ENCODE measurements at regions not wholly inside any gene's neighbourhood (a gene's known extent, or its start where the extent isn't known, plus 50 kb on each side); places are given as distances from the start of the nearest gene placed in this dataset.

DNA sequence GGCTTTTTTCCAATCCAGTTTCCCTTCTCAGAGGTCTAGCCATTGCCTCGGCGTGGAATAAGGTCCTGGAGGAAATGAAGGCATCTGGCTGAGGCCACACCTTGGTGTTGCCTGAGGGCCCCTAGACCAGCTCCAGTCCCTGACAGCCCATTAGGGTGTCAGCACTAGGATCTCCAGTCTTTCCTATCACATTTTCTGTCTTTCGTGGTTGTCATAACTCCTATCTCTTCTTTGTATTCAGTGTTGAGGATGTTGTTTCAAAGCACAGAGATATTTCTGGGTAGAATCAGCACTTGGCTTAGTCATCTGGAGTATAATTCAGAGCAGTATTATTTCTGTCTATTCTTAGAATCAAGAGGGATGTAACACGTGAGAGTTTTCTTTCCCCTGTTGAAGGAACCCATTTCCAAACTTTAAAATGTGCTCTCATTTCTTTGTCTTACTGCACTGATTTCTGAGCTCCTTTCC lies 844.3 kb downstream of the KCNT2 start:
- Histone ChIP-seq H3K79me2 (ENCODE audit: low read depth) (no peaks in the 10 kb centered on the region), H3K36me3 (no peaks in the 10 kb centered on the region), H3K4me1 (no peaks in the 10 kb centered on the region), H3K4me3 (no peak overlapping the region), H3F3A (ENCODE audit: low read depth) (no peaks in the 10 kb centered on the region), H3K27ac (no peak overlapping the region), H3K9me3 (ENCODE audit: low read depth) (no peaks in the 10 kb centered on the region), H2AFZ (replicated peaks) (peak overlapping the region; percentile 67), H3K4me2 (no peak overlapping the region), H4K20me1 (ENCODE audit: low read depth) (no peaks in the 10 kb centered on the region), H3K9ac (no peak overlapping the region), H3K27me3 (no peaks in the 10 kb centered on the region)
- Mint-ChIP-seq H3K27ac (no peak overlapping the region), H3K4me3 (no peak overlapping the region), H3K27me3 (ENCODE audit: insufficient read depth, low read depth) (no peaks in the 10 kb centered on the region), H3K9me3 (no peaks in the 10 kb centered on the region), H3K4me1 (no peaks in the 10 kb centered on the region), H3K36me3 (no peaks in the 10 kb centered on the region)
- DNase-seq (ENCODE audit: low spot score) = no peak
- TF ChIP-seq, protein P1, sequence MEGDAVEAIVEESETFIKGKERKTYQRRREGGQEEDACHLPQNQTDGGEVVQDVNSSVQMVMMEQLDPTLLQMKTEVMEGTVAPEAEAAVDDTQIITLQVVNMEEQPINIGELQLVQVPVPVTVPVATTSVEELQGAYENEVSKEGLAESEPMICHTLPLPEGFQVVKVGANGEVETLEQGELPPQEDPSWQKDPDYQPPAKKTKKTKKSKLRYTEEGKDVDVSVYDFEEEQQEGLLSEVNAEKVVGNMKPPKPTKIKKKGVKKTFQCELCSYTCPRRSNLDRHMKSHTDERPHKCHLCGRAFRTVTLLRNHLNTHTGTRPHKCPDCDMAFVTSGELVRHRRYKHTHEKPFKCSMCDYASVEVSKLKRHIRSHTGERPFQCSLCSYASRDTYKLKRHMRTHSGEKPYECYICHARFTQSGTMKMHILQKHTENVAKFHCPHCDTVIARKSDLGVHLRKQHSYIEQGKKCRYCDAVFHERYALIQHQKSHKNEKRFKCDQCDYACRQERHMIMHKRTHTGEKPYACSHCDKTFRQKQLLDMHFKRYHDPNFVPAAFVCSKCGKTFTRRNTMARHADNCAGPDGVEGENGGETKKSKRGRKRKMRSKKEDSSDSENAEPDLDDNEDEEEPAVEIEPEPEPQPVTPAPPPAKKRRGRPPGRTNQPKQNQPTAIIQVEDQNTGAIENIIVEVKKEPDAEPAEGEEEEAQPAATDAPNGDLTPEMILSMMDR (IDR thresholded peaks at IDR 0.05) = no peak
- no peak for TF ChIP-seq EZH2phosphoT487 (IDR thresholded peaks at IDR 0.05)
- no peak for TF ChIP-seq EZH2 (IDR thresholded peaks at IDR 0.05)

DNA sequence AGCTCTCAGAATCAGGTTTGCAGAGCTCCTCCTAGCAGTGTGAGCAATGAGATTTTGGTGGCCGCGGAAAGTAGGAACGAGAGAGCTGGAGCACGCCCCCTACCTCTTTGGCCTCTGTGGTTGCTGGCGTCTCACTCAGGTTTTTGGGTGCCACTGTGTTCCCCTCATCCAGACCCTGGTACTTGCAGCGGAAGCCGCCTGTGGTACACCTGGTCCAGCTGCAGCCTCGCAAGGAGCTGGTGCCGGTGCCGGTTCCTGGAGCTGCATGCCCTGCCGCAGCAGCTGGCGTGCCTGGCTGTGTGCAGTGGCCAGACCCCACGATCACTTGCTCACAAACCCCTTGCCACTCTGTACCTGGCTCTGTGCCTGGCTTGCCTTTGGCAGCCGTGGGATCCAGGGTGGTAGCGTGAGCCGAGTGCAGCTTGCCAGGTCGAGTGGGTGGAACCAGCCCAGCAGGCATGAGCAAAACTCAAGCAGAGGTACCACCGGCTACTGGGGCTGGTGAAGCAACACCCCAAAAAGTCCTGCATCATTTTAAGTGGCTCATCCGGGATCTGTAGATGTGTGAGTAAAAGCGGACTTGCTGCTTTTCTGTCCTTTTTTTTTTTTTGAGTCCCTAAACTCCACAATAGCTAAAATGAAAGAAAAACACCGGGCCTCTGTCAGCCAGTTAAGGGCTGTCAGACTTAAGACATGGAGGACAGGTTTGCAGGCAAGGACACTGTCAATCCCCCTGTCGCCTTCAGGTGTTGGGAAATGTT lies 844.9 kb downstream of the KCNT2 start:
- no peak overlapping the region for H3K9ac ChIP-seq

DNA sequence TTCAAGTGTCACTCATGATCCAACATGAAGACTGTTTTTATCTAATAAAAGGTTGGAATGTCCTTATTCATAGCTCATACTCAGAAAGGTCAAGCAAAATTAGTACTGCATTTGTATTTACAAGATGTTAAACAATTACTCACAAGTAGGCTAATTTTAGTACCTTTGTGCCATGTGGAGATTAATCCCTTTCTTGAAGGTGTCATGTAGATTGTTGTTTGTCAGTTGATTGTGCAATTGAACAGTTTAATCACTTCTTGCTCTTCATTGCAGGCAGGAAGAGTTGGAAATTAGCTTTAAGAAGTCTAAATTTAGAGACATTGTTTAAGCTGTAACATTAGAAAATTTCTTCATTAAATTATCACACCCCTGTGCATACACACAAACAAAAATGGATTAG lies 847.1 kb downstream of the KCNT2 start:
- Histone ChIP-seq H3K4me2 (no peak overlapping the region), H3K9me3 (ENCODE audit: low read depth) (no peaks in the 10 kb centered on the region), H3K36me3 (no peaks in the 10 kb centered on the region), H3F3A (ENCODE audit: low read depth) (no peaks in the 10 kb centered on the region), H3K9ac (no peak overlapping the region), H4K20me1 (ENCODE audit: low read depth) (no peaks in the 10 kb centered on the region), H3K27me3 (no peaks in the 10 kb centered on the region), H2AFZ (replicated peaks) (no peak overlapping the region), H3K4me1 (no peaks in the 10 kb centered on the region), H3K27ac (no peak overlapping the region), H3K79me2 (ENCODE audit: low read depth) (no peaks in the 10 kb centered on the region), H3K4me3 (no peak overlapping the region)
- TF ChIP-seq, protein P1 (IDR thresholded peaks at IDR 0.05) = no peak
- no peak for TF ChIP-seq EZH2 (IDR thresholded peaks at IDR 0.05)
- no peak for TF ChIP-seq EZH2phosphoT487 (IDR thresholded peaks at IDR 0.05)
- Mint-ChIP-seq H3K27me3 (ENCODE audit: insufficient read depth, low read depth) (no peaks in the 10 kb centered on the region), H3K9me3 (no peaks in the 10 kb centered on the region), H3K4me3 (no peak overlapping the region), H3K4me1 (no peaks in the 10 kb centered on the region), H3K36me3 (no peaks in the 10 kb centered on the region), H3K27ac (no peak overlapping the region)
- no peak for DNase-seq (ENCODE audit: low spot score)

More for the DNA sequence above, 844.9 kb downstream of the KCNT2 start:
- H3K4me1 ChIP-seq = no peaks in the 10 kb centered on the region
- no peak overlapping the region for H3K4me3 ChIP-seq
- Mint-ChIP-seq H3K27me3 (ENCODE audit: insufficient read depth, low read depth) (no peaks in the 10 kb centered on the region), H3K36me3 (no peaks in the 10 kb centered on the region), H3K27ac (no peak overlapping the region), H3K4me3 (no peak overlapping the region), H3K9me3 (no peaks in the 10 kb centered on the region), H3K4me1 (no peaks in the 10 kb centered on the region)
- H3K27ac ChIP-seq = no peak overlapping the region
- H3F3A ChIP-seq (ENCODE audit: low read depth) = no peaks in the 10 kb centered on the region
- no peak for DNase-seq (ENCODE audit: low spot score)
- H3K9me3 ChIP-seq (ENCODE audit: low read depth) = no peaks in the 10 kb centered on the region
- peak overlapping the region; percentile 67 for H2AFZ ChIP-seq (replicated peaks)
- TF ChIP-seq EZH2phosphoT487 (IDR thresholded peaks at IDR 0.05) = no peak
- no peak for TF ChIP-seq EZH2 (IDR thresholded peaks at IDR 0.05)
- TF ChIP-seq, protein P1 (IDR thresholded peaks at IDR 0.05) = no peak
- H3K36me3 ChIP-seq = no peaks in the 10 kb centered on the region
- H3K27me3 ChIP-seq = no peaks in the 10 kb centered on the region
- no peak overlapping the region for H3K4me2 ChIP-seq
- no peaks in the 10 kb centered on the region for H3K79me2 ChIP-seq (ENCODE audit: low read depth)
- no peaks in the 10 kb centered on the region for H4K20me1 ChIP-seq (ENCODE audit: low read depth)

Measured in neural progenitor cell (in vitro differentiated cells).